HEK293 (cell line): ENCODE measurements at regions not wholly inside any gene's neighbourhood (a gene's known extent, or its start where the extent isn't known, plus 50 kb on each side); places are given as distances from the start of the nearest gene placed in this dataset.

Experiments used
- CTCF ChIA-PET: fragments of 350-600 bp; formaldehyde crosslinking; extraction: SDS; loops from one replicate; lab custom pipeline; 2021; ENCODE audit warnings: antibody characterized with exemption; lab: Yijun Ruan, JAX
- POLR2A ChIA-PET: fragments of 300-600 bp; formaldehyde crosslinking; extraction: SDS; loops from one replicate; lab custom pipeline; 2020; ENCODE audit warnings: antibody characterized with exemption, inconsistent platforms; lab: Yijun Ruan, JAX
- H3K27ac ChIP-seq: fragments of 200-500 bp; sonication (Bioruptor generic); 2 replicates; pipeline ENCODE4 v1.5.1; 2014; ENCODE audit warnings: low read depth, low read length, control low read depth, inconsistent platforms; ENCODE audit errors: extremely low read depth
- H3K36me3 ChIP-seq, 2 experiments: fragments of 200-500 bp in 1 of 2; sonication (Bioruptor generic) in 1 of 2; 1 replicate in 1 of 2; 2 replicates in 1 of 2; pipeline ENCODE4 v1.5.1; 2014 to 2017; ENCODE audit warnings: inconsistent platforms in 2 of 2, low read length in 2 of 2; ENCODE audit not compliant: control insufficient read depth in 2 of 2, insufficient read depth in 1 of 2
- H3K4me1 ChIP-seq: fragments of 200-500 bp; sonication (Bioruptor generic); 2 replicates; pipeline ENCODE4 v1.5.1; 2014; ENCODE audit warnings: mild to moderate bottlenecking, low read length, inconsistent platforms; ENCODE audit not compliant: control insufficient read depth, insufficient read depth
- H3K4me3 ChIP-seq: 2 replicates; pipeline ENCODE4 v1.5.1; 2011; ENCODE audit warnings: low read depth, mild to moderate bottlenecking, control low read depth, low read length, moderate library complexity
- H3K9me3 ChIP-seq: fragments of 200-500 bp; sonication (Bioruptor generic); 2 replicates; pipeline ENCODE4 v1.5.1; 2014; ENCODE audit warnings: low read depth, low read length, inconsistent platforms; ENCODE audit not compliant: control insufficient read depth, insufficient read depth
- CTCF ChIP-seq: fragments of 450-650 bp; formaldehyde crosslinking; IDR thresholded peaks from 2 replicates; pipeline ENCODE4 v1.5.1; 2016; ENCODE audit warnings: missing biosample characterization, missing genetic modification characterization
- GLI2 ChIP-seq: fragments of 450-650 bp; formaldehyde crosslinking; IDR thresholded peaks from 2 replicates; pipeline ENCODE4; 2017; ENCODE audit warnings: missing biosample characterization, missing genetic modification characterization, low read depth, borderline replicate concordance
- TCF7L2 ChIP-seq: IDR thresholded peaks from 2 replicates; pipeline ENCODE4 v1.6.1; 2011; ENCODE audit warnings: low read depth, mild to moderate bottlenecking, inconsistent platforms, low read length, moderate library complexity, borderline replicate concordance
- YY2 ChIP-seq: fragments of 450-650 bp; formaldehyde crosslinking; IDR thresholded peaks from 2 replicates; pipeline ENCODE4 v1.5.1; 2016; ENCODE audit warnings: missing biosample characterization, missing genetic modification characterization
- ZBTB1 ChIP-seq: fragments of 450-650 bp; formaldehyde crosslinking; IDR thresholded peaks from 2 replicates; pipeline ENCODE4 v1.5.1; 2016; ENCODE audit warnings: missing biosample characterization, missing genetic modification characterization
- ZBTB49 ChIP-seq: fragments of 450-650 bp; formaldehyde crosslinking; IDR thresholded peaks from 2 replicates; pipeline ENCODE4 v1.5.1; 2016; ENCODE audit warnings: missing biosample characterization, missing genetic modification characterization, low read depth
- ZNF114 ChIP-seq: fragments of 450-650 bp; formaldehyde crosslinking; IDR thresholded peaks from 2 replicates; pipeline ENCODE4 v1.5.0; 2017; ENCODE audit warnings: missing biosample characterization, missing genetic modification characterization
- ZNF239 ChIP-seq: fragments of 450-650 bp; formaldehyde crosslinking; IDR thresholded peaks from 2 replicates; pipeline ENCODE4 v1.5.1; 2016; ENCODE audit warnings: missing biosample characterization, missing genetic modification characterization
- ZNF24 ChIP-seq: fragments of 450-650 bp; formaldehyde crosslinking; IDR thresholded peaks from 2 replicates; pipeline ENCODE4 v1.5.1; 2016; ENCODE audit warnings: missing biosample characterization, missing genetic modification characterization
- ZNF248 ChIP-seq: fragments of 450-650 bp; formaldehyde crosslinking; IDR thresholded peaks from 2 replicates; pipeline ENCODE4 v1.5.1; 2017; ENCODE audit warnings: missing biosample characterization, missing genetic modification characterization
- ZNF560 ChIP-seq: fragments of 450-650 bp; formaldehyde crosslinking; IDR thresholded peaks from 2 replicates; pipeline ENCODE4 v1.5.1; 2017; ENCODE audit warnings: missing biosample characterization, missing genetic modification characterization, borderline replicate concordance
- ZNF623 ChIP-seq: fragments of 450-650 bp; formaldehyde crosslinking; IDR thresholded peaks from 2 replicates; pipeline ENCODE4 v1.5.1; 2016; ENCODE audit warnings: missing biosample characterization, missing genetic modification characterization
- ZNF626 ChIP-seq: fragments of 450-650 bp; sonication (Bioruptor Pico); formaldehyde crosslinking; IDR thresholded peaks from 2 replicates; pipeline ENCODE4 v1.5.1; 2018; ENCODE audit warnings: missing biosample characterization, missing genetic modification characterization, inconsistent platforms
- ZNF639 ChIP-seq: fragments of 450-650 bp; formaldehyde crosslinking; IDR thresholded peaks from 2 replicates; pipeline ENCODE4 v1.5.1; 2016; ENCODE audit warnings: missing biosample characterization, missing genetic modification characterization
- ZNF660 ChIP-seq: fragments of 450-650 bp; IDR thresholded peaks from 2 replicates; pipeline ENCODE4 v1.5.1; 2018; ENCODE audit warnings: missing biosample characterization, mild to moderate bottlenecking, missing genetic modification characterization
- ZNF704 ChIP-seq: fragments of 450-650 bp; formaldehyde crosslinking; IDR thresholded peaks from 2 replicates; pipeline ENCODE4 v1.5.1; 2016; ENCODE audit warnings: missing biosample characterization, missing genetic modification characterization
- ZNF792 ChIP-seq: fragments of 450-650 bp; formaldehyde crosslinking; IDR thresholded peaks from 2 replicates; pipeline ENCODE4 v1.5.1; 2016; ENCODE audit warnings: missing biosample characterization, missing genetic modification characterization
- ZNF830 ChIP-seq: fragments of 450-650 bp; IDR thresholded peaks from 2 replicates; pipeline ENCODE4 v1.5.0; 2018; ENCODE audit warnings: missing biosample characterization, missing genetic modification characterization, low read depth, mild to moderate bottlenecking, moderate library complexity
- TF ChIP-seq, protein P1 (sequence below): IDR thresholded peaks from 2 replicates; pipeline ENCODE4 v1.6.1; 2011; ENCODE audit warnings: mild to moderate bottlenecking, low read depth, low read length, borderline replicate concordance
- TF ChIP-seq, protein P2 (sequence below): fragments of 450-650 bp; formaldehyde crosslinking; IDR thresholded peaks from 2 replicates; pipeline ENCODE4 v1.5.1; 2016; ENCODE audit warnings: missing biosample characterization, missing genetic modification characterization
- TF ChIP-seq, protein P3 (sequence below): fragments of 450-650 bp; formaldehyde crosslinking; IDR thresholded peaks from 2 replicates; pipeline ENCODE4 v1.5.1; 2017; ENCODE audit warnings: missing biosample characterization, missing genetic modification characterization

DNA sequence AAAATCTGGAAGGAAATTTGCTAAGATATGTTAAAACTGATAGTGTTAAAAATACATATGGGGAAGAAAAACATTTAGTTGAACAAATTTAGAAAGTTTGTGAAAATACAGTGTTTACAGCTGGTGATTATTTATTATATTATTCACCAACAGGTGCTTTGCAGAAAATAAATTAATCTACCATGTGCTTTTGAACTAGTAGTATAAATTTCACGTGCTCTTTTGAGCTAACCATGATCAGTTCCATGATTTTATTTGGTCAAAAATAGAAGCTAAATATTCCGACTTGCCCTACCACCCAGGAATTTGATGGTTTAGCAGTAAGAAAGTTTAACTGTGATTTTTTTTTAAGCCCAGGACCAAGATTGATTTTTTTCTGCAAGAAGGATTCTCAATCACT, 113.3 kb downstream of the SPRY2 start:
- TF ChIP-seq, protein P1, sequence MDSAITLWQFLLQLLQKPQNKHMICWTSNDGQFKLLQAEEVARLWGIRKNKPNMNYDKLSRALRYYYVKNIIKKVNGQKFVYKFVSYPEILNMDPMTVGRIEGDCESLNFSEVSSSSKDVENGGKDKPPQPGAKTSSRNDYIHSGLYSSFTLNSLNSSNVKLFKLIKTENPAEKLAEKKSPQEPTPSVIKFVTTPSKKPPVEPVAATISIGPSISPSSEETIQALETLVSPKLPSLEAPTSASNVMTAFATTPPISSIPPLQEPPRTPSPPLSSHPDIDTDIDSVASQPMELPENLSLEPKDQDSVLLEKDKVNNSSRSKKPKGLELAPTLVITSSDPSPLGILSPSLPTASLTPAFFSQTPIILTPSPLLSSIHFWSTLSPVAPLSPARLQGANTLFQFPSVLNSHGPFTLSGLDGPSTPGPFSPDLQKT: 0 out of 2 replicates have a peak, but pooled peaks have one; percentile 24
- TF ChIP-seq TCF7L2: no peak
- no peaks in the 10 kb centered on the region for H3K9me3 ChIP-seq
- no peak overlapping the region for H3K4me3 ChIP-seq
- H3K36me3 ChIP-seq: no peaks in the 10 kb centered on the region
- CTCF ChIA-PET: interaction anchor here (0.6 kb wide), 1 partner anchor 71 kb away, joined by 3 read pairs; no protein-coding TSS in a partner anchor
- H3K4me1 ChIP-seq: no peaks in the 10 kb centered on the region
- no peak overlapping the region for H3K27ac ChIP-seq
- POLR2A ChIA-PET: no interaction called here

DNA sequence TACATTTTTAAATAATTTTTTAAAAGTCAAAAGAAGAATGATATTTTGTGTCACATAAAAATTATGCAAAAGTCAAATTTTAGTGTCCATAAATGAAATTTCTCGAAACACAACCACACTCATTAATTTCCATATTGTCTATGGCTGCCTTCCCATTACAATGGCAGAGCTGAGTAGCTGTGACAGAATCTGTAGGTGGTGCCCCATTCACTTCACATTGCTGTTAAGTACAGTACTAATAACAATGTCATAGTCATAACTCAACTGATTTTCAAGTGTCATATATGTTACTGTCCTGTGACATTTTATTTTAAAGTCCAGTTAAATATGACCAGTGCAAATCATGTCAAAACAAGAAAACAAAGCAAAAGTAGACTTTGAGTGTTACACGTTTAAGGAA, 114.3 kb downstream of the SPRY2 start:
- no peaks in the 10 kb centered on the region for H3K4me1 ChIP-seq
- no peak for TF ChIP-seq ZNF623
- no peak for TF ChIP-seq ZNF24 (tag by site-specific recombination)
- no peak for TF ChIP-seq ZNF114 (tag by site-specific recombination)
- TF ChIP-seq ZNF639 (tag by site-specific recombination): no peak
- TF ChIP-seq, protein P2, sequence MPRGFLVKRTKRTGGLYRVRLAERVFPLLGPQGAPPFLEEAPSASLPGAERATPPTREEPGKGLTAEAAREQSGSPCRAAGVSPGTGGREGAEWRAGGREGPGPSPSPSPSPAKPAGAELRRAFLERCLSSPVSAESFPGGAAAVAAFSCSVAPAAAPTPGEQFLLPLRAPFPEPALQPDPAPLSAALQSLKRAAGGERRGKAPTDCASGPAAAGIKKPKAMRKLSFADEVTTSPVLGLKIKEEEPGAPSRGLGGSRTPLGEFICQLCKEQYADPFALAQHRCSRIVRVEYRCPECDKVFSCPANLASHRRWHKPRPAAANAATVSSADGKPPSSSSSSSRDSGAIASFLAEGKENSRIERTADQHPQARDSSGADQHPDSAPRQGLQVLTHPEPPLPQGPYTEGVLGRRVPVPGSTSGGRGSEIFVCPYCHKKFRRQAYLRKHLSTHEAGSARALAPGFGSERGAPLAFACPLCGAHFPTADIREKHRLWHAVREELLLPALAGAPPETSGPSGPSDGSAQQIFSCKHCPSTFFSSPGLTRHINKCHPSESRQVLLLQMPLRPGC (tag by site-specific recombination): no peak
- TF ChIP-seq CTCF (tag by site-specific recombination): no peak
- no peak for TF ChIP-seq ZNF560 (tag by site-specific recombination)
- TF ChIP-seq ZBTB49 (tag by site-specific recombination): no peak
- TF ChIP-seq ZBTB1 (tag by site-specific recombination): no peak
- TF ChIP-seq ZNF626 (tag by site-specific recombination): no peak
- no peak for TF ChIP-seq ZNF248
- TF ChIP-seq ZNF704 (tag by site-specific recombination): no peak
- no peak for TF ChIP-seq ZNF830 (tag by site-specific recombination)
- TF ChIP-seq ZNF660: no peak
- no peak for TF ChIP-seq ZNF239
- TF ChIP-seq GLI2: no peak
- TF ChIP-seq, protein P3, sequence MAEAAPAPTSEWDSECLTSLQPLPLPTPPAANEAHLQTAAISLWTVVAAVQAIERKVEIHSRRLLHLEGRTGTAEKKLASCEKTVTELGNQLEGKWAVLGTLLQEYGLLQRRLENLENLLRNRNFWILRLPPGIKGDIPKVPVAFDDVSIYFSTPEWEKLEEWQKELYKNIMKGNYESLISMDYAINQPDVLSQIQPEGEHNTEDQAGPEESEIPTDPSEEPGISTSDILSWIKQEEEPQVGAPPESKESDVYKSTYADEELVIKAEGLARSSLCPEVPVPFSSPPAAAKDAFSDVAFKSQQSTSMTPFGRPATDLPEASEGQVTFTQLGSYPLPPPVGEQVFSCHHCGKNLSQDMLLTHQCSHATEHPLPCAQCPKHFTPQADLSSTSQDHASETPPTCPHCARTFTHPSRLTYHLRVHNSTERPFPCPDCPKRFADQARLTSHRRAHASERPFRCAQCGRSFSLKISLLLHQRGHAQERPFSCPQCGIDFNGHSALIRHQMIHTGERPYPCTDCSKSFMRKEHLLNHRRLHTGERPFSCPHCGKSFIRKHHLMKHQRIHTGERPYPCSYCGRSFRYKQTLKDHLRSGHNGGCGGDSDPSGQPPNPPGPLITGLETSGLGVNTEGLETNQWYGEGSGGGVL (tag by site-specific recombination): no peak
- TF ChIP-seq ZNF792 (tag by site-specific recombination): no peak
- TF ChIP-seq YY2: no peak
- no peak overlapping the region for H3K27ac ChIP-seq
- CTCF ChIA-PET: no interaction called here
- H3K36me3 ChIP-seq: no peaks in the 10 kb centered on the region
- H3K9me3 ChIP-seq: no peaks in the 10 kb centered on the region
- H3K4me3 ChIP-seq: no peak overlapping the region
- POLR2A ChIA-PET: no interaction called here
